ENCODE measurements at regions not wholly inside any gene's neighbourhood (a gene's known extent, or its start where the extent isn't known, plus 50 kb on each side); places are given as distances from the start of the nearest gene placed in this dataset.

GRCh38 chr1:102434421-102434820 is 437.7 kb upstream of the OLFM3 start:
- DNase-seq (no peak), ATAC-seq (ENCODE audit: low read depth) (no peak)
- no peak overlapping the region for H3K4me3 ChIP-seq (ENCODE audit: insufficient read depth, low read depth, low read length)
- H3K36me3 ChIP-seq (ENCODE audit: control insufficient read depth, insufficient read depth, low read length) = no peaks in the 10 kb centered on the region
- H3K9ac ChIP-seq (ENCODE audit: low read depth, low read length) = no peak overlapping the region
- H2BK5ac ChIP-seq (ENCODE audit: low read depth, low read length, poor library complexity, severe bottlenecking) = no peak overlapping the region
- dilution Hi-C loops (cut with HindIII; ENCODE audit: low sequenced_read_pairs, unreplicated experiment) = no loop called here
- H2BK15ac ChIP-seq (ENCODE audit: low read depth, low read length) = no peak overlapping the region
- intact Hi-C loops (cut with micrococcal nuclease) = no loop called here
- H3K4me2 ChIP-seq (ENCODE audit: low read depth, low read length) = no peak overlapping the region
- H2AFZ ChIP-seq (replicated peaks; ENCODE audit: low read length, poor library complexity) = no peak overlapping the region
- no peak overlapping the region for H4K91ac ChIP-seq (ENCODE audit: insufficient read depth, low read depth, low read length)
- H3K18ac ChIP-seq (ENCODE audit: low read depth, low read length) = no peak overlapping the region
- no peak overlapping the region for H4K5ac ChIP-seq (ENCODE audit: low read depth, low read length)
- no peak overlapping the region for H3K4ac ChIP-seq (ENCODE audit: low read depth, low read length)
- BruUV-seq (replicated peaks) = no TSS peak
- no peak overlapping the region for H3K23ac ChIP-seq (ENCODE audit: low read depth, low read length)
- no peak overlapping the region for H3K14ac ChIP-seq (replicated peaks; ENCODE audit: low read depth, low read length)
- ChIA-PET CTCF (interaction anchor here (0.6 kb wide), 1 partner anchor 910 kb away, joined by 3 read pairs; no protein-coding TSS in a partner anchor), POLR2A (ENCODE audit: unreplicated experiment) (no interaction called here)
- no peaks in the 10 kb centered on the region for H3K27me3 ChIP-seq (ENCODE audit: control insufficient read depth, insufficient read depth, low read length)
- no peaks in the 10 kb centered on the region for H3K79me1 ChIP-seq (ENCODE audit: low read depth in 1 of 2, low read length in 2 of 2)
- TF ChIP-seq ELK1 (IDR thresholded peaks at IDR 0.05; ENCODE audit: borderline replicate concordance, low read depth, low read length) (no peak), RFX5 (IDR thresholded peaks at IDR 0.05; ENCODE audit: low read depth, low read length) (no peak), RCOR1 (IDR thresholded peaks at IDR 0.05; ENCODE audit: insufficient replicate concordance, low read length) (no peak), MXI1 (IDR thresholded peaks at IDR 0.05; ENCODE audit: borderline replicate concordance, low read depth, low read length) (no peak), NFE2L2 (IDR thresholded peaks at IDR 0.05; ENCODE audit: low read depth, low read length) (no peak), BHLHE40 (IDR thresholded peaks at IDR 0.05; ENCODE audit: low read depth, low read length) (no peak)
- H4K8ac ChIP-seq (ENCODE audit: low read depth in 2 of 2, low read length in 2 of 2) = no peak overlapping the region
- no peaks in the 10 kb centered on the region for H3K9me1 ChIP-seq (ENCODE audit: insufficient read depth, low read length)
- no peaks in the 10 kb centered on the region for H4K20me1 ChIP-seq (ENCODE audit: insufficient read depth, low read length)
- no peak overlapping the region for H2AK9ac ChIP-seq (replicated peaks; ENCODE audit: low read depth, low read length, poor library complexity)
- no peak overlapping the region for H2BK20ac ChIP-seq (ENCODE audit: low read depth, low read length)
- H3K4me1 ChIP-seq (ENCODE audit: control insufficient read depth, insufficient read depth, low read length) = no peaks in the 10 kb centered on the region
- H2BK120ac ChIP-seq (ENCODE audit: low read depth, low read length) = no peak overlapping the region
- in situ Hi-C loops (cut with MboI; ENCODE audit: low sequenced_read_pairs) = no loop called here
- peaks cover 11% of the 10 kb centered on the region for H3K9me3 ChIP-seq (ENCODE audit: control insufficient read depth, insufficient read depth, low read length)
- no peak overlapping the region for H3K56ac ChIP-seq (ENCODE audit: extremely low read depth, insufficient read depth, low read length)
- H2AK5ac ChIP-seq (ENCODE audit: low read depth, low read length) = no peak overlapping the region
- H3K27ac ChIP-seq (ENCODE audit: insufficient read depth, low read length) = no peak overlapping the region
- 20% methylated on average over 1 of the region's 4 CpGs; no CpG with 5 or more reads in 1 of the 2 experiments for WGBS, 2 experiments (ENCODE audit: extremely low coverage in 2 of 2, insufficient read length in 1 of 2)
